Nephron (organoid): ENCODE measurements at regions not wholly inside any gene's neighbourhood (a gene's known extent, or its start where the extent isn't known, plus 50 kb on each side); places are given as distances from the start of the nearest gene placed in this dataset.

Source experiments
- H3K27ac Mint-ChIP-seq, 3 experiments: 2 replicates each; pipeline ENCODE4 v1.8.0; 2020; ENCODE audit warnings: mixed read lengths in 3 of 3, mild to moderate bottlenecking in 2 of 3, moderate library complexity in 1 of 3
- H3K27me3 Mint-ChIP-seq: 2 replicates; pipeline ENCODE4 v1.8.0; 2021; ENCODE audit warnings: low read depth, mild to moderate bottlenecking, moderate library complexity, mixed read lengths
- H3K36me3 Mint-ChIP-seq: 2 replicates; pipeline ENCODE4 v1.8.0; 2020; ENCODE audit warnings: low read depth, mixed read lengths
- H3K4me1 Mint-ChIP-seq: 2 replicates; pipeline ENCODE4 v1.8.0; 2020; ENCODE audit warnings: mixed read lengths
- H3K4me3 Mint-ChIP-seq, 3 experiments: 2 replicates each; pipeline ENCODE4 v1.8.0; 2020; ENCODE audit warnings: mild to moderate bottlenecking in 3 of 3, mixed read lengths in 3 of 3, moderate library complexity in 2 of 3
- H3K9me3 Mint-ChIP-seq: 2 replicates; pipeline ENCODE4 v1.8.0; 2020; ENCODE audit warnings: mixed read lengths
- TF ChIP-seq, protein P1 (sequence below), 3 experiments: fragments of 200-600 bp; sonication (generic); IDR thresholded peaks; one replicate each; pipeline ENCODE4 v1.5.0; 2021; ENCODE audit warnings: antibody characterized with exemption in 3 of 3; ENCODE audit not compliant: unreplicated experiment in 3 of 3

DNA sequence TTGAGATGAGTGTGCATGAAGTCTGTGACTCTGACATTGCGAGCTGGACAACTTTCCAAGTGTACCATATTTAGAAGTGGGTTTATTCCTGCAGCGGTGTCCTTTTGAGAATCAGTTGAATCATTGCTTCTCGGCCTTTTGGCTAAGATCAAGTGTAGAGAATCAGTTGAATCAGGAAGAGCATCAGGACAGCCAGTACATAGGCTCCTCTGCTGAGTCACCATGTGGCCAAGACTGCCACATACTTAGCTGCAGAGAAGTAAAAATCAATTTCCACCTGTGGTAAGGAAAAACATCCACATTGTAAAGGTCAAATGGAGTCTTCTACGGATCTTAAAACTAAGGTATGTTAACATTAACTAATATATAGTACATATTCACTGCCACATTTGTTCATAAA, 428.4 kb upstream of the MARCKS start:
- Mint-ChIP-seq H3K9me3 (no peaks in the 10 kb centered on the region), H3K27me3 (no peaks in the 10 kb centered on the region), H3K36me3 (no peaks in the 10 kb centered on the region), H3K4me3 (no peak overlapping the region), H3K4me1 (peaks cover 19% of the 10 kb centered on the region), H3K27ac (no peak overlapping the region)
- TF ChIP-seq, protein P1, sequence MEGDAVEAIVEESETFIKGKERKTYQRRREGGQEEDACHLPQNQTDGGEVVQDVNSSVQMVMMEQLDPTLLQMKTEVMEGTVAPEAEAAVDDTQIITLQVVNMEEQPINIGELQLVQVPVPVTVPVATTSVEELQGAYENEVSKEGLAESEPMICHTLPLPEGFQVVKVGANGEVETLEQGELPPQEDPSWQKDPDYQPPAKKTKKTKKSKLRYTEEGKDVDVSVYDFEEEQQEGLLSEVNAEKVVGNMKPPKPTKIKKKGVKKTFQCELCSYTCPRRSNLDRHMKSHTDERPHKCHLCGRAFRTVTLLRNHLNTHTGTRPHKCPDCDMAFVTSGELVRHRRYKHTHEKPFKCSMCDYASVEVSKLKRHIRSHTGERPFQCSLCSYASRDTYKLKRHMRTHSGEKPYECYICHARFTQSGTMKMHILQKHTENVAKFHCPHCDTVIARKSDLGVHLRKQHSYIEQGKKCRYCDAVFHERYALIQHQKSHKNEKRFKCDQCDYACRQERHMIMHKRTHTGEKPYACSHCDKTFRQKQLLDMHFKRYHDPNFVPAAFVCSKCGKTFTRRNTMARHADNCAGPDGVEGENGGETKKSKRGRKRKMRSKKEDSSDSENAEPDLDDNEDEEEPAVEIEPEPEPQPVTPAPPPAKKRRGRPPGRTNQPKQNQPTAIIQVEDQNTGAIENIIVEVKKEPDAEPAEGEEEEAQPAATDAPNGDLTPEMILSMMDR (IDR thresholded peaks at IDR 0.05; ENCODE audit: unreplicated experiment in 3 of 3), result no peak

GRCh38 chr6:113432521-113433334, 424.4 kb upstream of the MARCKS start:
- TF ChIP-seq, protein P1 (IDR thresholded peaks at IDR 0.05; ENCODE audit: unreplicated experiment in 3 of 3), result no peak
- peaks cover 12% of the 10 kb centered on the region for H3K4me1 Mint-ChIP-seq
- H3K27me3 Mint-ChIP-seq, result no peaks in the 10 kb centered on the region
- no peaks in the 10 kb centered on the region for H3K9me3 Mint-ChIP-seq
- no peak overlapping the region for H3K4me3 Mint-ChIP-seq
- H3K27ac Mint-ChIP-seq, result peak overlapping the region; percentile 1 to 4 (median 2)
- H3K36me3 Mint-ChIP-seq, result no peaks in the 10 kb centered on the region

DNA sequence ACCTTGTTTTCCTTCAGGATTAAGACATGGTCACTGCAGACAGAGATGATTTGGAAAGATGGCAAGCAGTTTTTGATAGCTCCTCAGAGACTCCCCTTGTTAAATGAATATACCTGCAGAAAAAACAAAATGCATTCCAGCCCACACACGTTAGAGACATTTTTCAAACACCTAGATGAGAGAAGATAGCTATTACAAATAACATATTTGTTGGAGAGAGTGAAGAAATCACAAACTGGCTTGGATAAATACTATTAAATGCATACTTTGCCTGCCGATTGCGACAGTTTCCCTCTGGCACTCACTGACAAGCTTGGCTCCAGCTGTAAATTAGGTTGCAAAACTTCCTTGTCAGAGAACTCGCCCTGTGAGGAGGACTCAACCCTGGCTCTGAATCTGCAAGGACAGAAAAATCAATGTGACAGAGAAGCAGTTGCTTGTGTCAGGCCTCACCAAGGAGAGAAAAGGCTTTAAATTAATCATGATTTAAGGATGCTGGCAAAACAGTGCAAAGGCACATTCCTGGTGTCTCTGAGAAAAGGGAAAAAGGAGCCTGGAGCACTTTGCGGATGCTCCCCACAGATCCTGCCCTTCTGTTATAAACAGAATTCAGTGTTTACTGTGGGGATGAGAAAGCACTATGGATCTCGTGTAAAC, 423.7 kb upstream of the MARCKS start:
- Mint-ChIP-seq H3K27ac (peak overlapping the region; percentile 1 to 4 (median 2)), H3K36me3 (no peaks in the 10 kb centered on the region)

GRCh38 chr6:113434641-113435040, 422.5 kb upstream of the MARCKS start:
- Mint-ChIP-seq H3K4me1 (peaks cover 12% of the 10 kb centered on the region), H3K4me3 (no peak overlapping the region), H3K27me3 (no peaks in the 10 kb centered on the region), H3K9me3 (no peaks in the 10 kb centered on the region), H3K27ac (peak overlapping the region in 1 of 3 experiments; percentile 17), H3K36me3 (no peaks in the 10 kb centered on the region)
- TF ChIP-seq, protein P1 (IDR thresholded peaks at IDR 0.05; ENCODE audit: unreplicated experiment in 3 of 3), result no peak

More for the DNA sequence above, 423.7 kb upstream of the MARCKS start:
- Mint-ChIP-seq H3K27me3 (no peaks in the 10 kb centered on the region), H3K4me3 (no peak overlapping the region), H3K9me3 (no peaks in the 10 kb centered on the region), H3K4me1 (peaks cover 12% of the 10 kb centered on the region)
- TF ChIP-seq, protein P1 (IDR thresholded peaks at IDR 0.05; ENCODE audit: unreplicated experiment in 3 of 3), result no peak

DNA sequence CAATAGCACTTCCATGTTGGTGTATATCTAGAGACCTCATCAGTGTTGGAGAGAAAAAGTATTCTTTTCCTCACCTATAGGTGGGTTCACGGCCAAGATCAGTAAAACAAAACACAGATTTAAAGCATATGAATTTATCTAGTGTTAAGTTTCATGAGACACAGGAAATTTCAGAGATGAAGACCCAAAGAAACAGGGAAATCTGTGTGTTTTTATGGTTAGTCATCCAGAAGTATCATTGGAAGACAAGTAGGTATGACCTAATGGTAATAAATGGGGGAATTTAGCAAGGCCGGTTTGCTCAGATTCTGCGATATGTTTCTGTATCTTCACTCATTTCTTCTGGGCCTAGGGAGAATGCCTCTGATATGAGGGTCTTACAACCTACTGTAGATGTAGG, 419.6 kb upstream of the MARCKS start:
- Mint-ChIP-seq H3K4me3 (no peak overlapping the region), H3K27me3 (no peaks in the 10 kb centered on the region), H3K36me3 (no peaks in the 10 kb centered on the region), H3K4me1 (peaks cover 12% of the 10 kb centered on the region), H3K27ac (no peak overlapping the region), H3K9me3 (no peaks in the 10 kb centered on the region)
- TF ChIP-seq, protein P1 (IDR thresholded peaks at IDR 0.05; ENCODE audit: unreplicated experiment in 3 of 3), result no peak
